GM12878 (cell line): ENCODE measurements at regions not wholly inside any gene's neighbourhood (a gene's known extent, or its start where the extent isn't known, plus 50 kb on each side); places are given as distances from the start of the nearest gene placed in this dataset.

Source experiments
- ATAC-seq: fragments of 200-7000 bp; cut with Tn5 transposase; 3 replicates; pipeline ENCODE4 v1.9.1; 2020; ENCODE audit warnings: mild to moderate bottlenecking, moderate library complexity
- BruUV-seq: library from RNA; stranded (reverse); fragments of 400-500 nt; replicated peaks from 2 replicates; lab custom pipeline; 2021; lab: Mats Ljungman, UMichigan
- CTCF ChIA-PET: fragments of 300-600 bp; sonication (Branson Sonifier 250); formaldehyde crosslinking; extraction: SDS; loops from one replicate; lab custom pipeline; 2021; ENCODE audit warnings: inconsistent platforms; lab: Yijun Ruan, JAX
- POLR2A ChIA-PET: fragments of 350-600 bp; formaldehyde crosslinking; extraction: SDS; loops from one replicate; lab custom pipeline; 2021; ENCODE audit warnings: inconsistent platforms; lab: Charles Lee
- RAD21 ChIA-PET: fragments of 300-600 bp; sonication (Branson Sonifier 250); formaldehyde crosslinking; loops from one replicate; lab custom pipeline; 2023; ENCODE audit warnings: antibody characterized with exemption; ENCODE audit not compliant: unreplicated experiment; lab: Charles Lee
- SMC1A ChIA-PET: fragments of 300-600 bp; sonication (Branson Sonifier 250); formaldehyde crosslinking; loops from one replicate; lab custom pipeline; 2023; ENCODE audit not compliant: unreplicated experiment, uncharacterized antibody; lab: Charles Lee
- DNase-seq: peaks from one replicate; pipeline ENCODE4 v3.0.0-alpha.2; 2011; ENCODE audit warnings: low read depth, low spot score
- FAIRE-seq: peaks from 3 replicates; lab custom pipeline; 2011; peaks lifted over from hg19 to GRCh38; lab: Jason Lieb, UNC
- H2AFZ ChIP-seq: 2 replicates; pipeline ENCODE4 v1.6.0; 2011; ENCODE audit warnings: low read depth, low read length, control low read depth; ENCODE audit not compliant: control insufficient read depth
- H3K27ac ChIP-seq: 2 replicates; pipeline ENCODE4 v1.5.1; 2011; ENCODE audit warnings: control low read depth; ENCODE audit not compliant: control insufficient read depth, insufficient read depth
- H3K27me3 ChIP-seq, 2 experiments: replicated peaks in 1 of 2; 2 replicates each; pipeline versions ENCODE4 v1.6.0 to v1.6.1; 2011; ENCODE audit warnings: low read length in 1 of 2; ENCODE audit not compliant: control insufficient read depth in 2 of 2, insufficient read depth in 2 of 2
- H3K36me3 ChIP-seq, 2 experiments: 2 replicates each; pipeline ENCODE4 v1.5.1; 2011; ENCODE audit warnings: low read length in 1 of 2; ENCODE audit not compliant: control insufficient read depth in 2 of 2, insufficient read depth in 2 of 2
- H3K4me1 ChIP-seq: 2 replicates; pipeline ENCODE4 v1.6.1; 2011; ENCODE audit warnings: mild to moderate bottlenecking, low read length, moderate library complexity, mixed read lengths; ENCODE audit not compliant: control insufficient read depth, insufficient read depth
- H3K4me2 ChIP-seq: 2 replicates; pipeline ENCODE4 v1.6.0; 2011; ENCODE audit warnings: control low read depth; ENCODE audit not compliant: control insufficient read depth, insufficient read depth
- H3K4me3 ChIP-seq: fragments of 200-600 bp; sonication (generic); 2 replicates; pipeline ENCODE4 v1.5.1; 2016
- H3K79me2 ChIP-seq: 2 replicates; pipeline ENCODE4 v1.6.0; 2011; ENCODE audit warnings: low read length; ENCODE audit not compliant: control insufficient read depth, insufficient read depth
- H3K9ac ChIP-seq: 2 replicates; pipeline ENCODE4 v1.8.0; 2011; ENCODE audit warnings: low read length, control low read depth, mixed read lengths; ENCODE audit not compliant: control insufficient read depth, insufficient read depth
- H3K9me3 ChIP-seq: replicated peaks from 3 replicates; pipeline ENCODE4 v1.5.1; 2011; ENCODE audit warnings: mild to moderate bottlenecking, low read length; ENCODE audit not compliant: control insufficient read depth, insufficient read depth
- H4K20me1 ChIP-seq: 2 replicates; pipeline ENCODE4 v1.6.0; 2011; ENCODE audit not compliant: control insufficient read depth, insufficient read depth
- BCL11A ChIP-seq: IDR thresholded peaks from 2 replicates; pipeline ENCODE4 v1.6.1; 2011; ENCODE audit warnings: low read depth, low read length
- FOXK2 ChIP-seq: fragments of 450-650 bp; IDR thresholded peaks from 2 replicates; pipeline ENCODE4 v1.6.1; 2017; ENCODE audit warnings: mild to moderate bottlenecking, moderate library complexity
- POLR2AphosphoS2 ChIP-seq: IDR thresholded peaks from 2 replicates; pipeline ENCODE4 v1.6.1; 2011; ENCODE audit warnings: low read depth, mild to moderate bottlenecking, low read length, improper control_type of control experiment, moderate library complexity
- RCOR1 ChIP-seq: conservative IDR thresholded peaks from 2 replicates; pipeline ENCODE4 v1.6.1; 2012; ENCODE audit warnings: low read depth, low read length, improper control_type of control experiment
- RUNX3 ChIP-seq: IDR thresholded peaks from 2 replicates; pipeline ENCODE4 v1.6.1; 2012; ENCODE audit warnings: low read length, inconsistent platforms
- SUZ12 ChIP-seq: fragments of 200-600 bp; sonication (generic); IDR thresholded peaks from one replicate; pipeline ENCODE4 v1.6.1; 2018; ENCODE audit warnings: antibody characterized with exemption, mild to moderate bottlenecking; ENCODE audit not compliant: unreplicated experiment
- TARDBP ChIP-seq: IDR thresholded peaks from 2 replicates; pipeline ENCODE4 v1.6.1; 2016; ENCODE audit warnings: borderline replicate concordance
- TBL1XR1 ChIP-seq: IDR thresholded peaks from 2 replicates; pipeline ENCODE4 v1.6.1; 2012; ENCODE audit warnings: low read depth, low read length, improper control_type of control experiment
- ZZZ3 ChIP-seq: IDR thresholded peaks from 2 replicates; pipeline ENCODE4 v1.6.1; 2011; ENCODE audit warnings: low read depth; ENCODE audit not compliant: control insufficient read depth, insufficient read length
- WGBS: methylation state at CpG from one replicate; pipeline ENCODE4 v1.1.6; 2016; ENCODE audit warnings: low lambda C conversion rate; ENCODE audit not compliant: insufficient replicate concordance, insufficient coverage; ENCODE audit errors: missing lambda C conversion rate; 5-methylcytosine and 5-hydroxymethylcytosine counted together
- in situ Hi-C: fragments of 300-500 bp; cut with MboI; formaldehyde crosslinking; loops from 9 replicates; pipeline ENCODE4 v1.14.3; 2018; ENCODE audit warnings: mixed read lengths
- intact Hi-C: fragments of 100-400 bp; cut with micrococcal nuclease; formaldehyde crosslinking; loops from one replicate; pipeline ENCODE4 v1.14.2; 2022; ENCODE audit not compliant: unreplicated experiment
- TF ChIP-seq, protein P1 (sequence below): fragments of 450-650 bp; IDR thresholded peaks from 2 replicates; pipeline ENCODE4 v1.6.1; 2017; ENCODE audit warnings: low read depth, mild to moderate bottlenecking, moderate library complexity

DNA sequence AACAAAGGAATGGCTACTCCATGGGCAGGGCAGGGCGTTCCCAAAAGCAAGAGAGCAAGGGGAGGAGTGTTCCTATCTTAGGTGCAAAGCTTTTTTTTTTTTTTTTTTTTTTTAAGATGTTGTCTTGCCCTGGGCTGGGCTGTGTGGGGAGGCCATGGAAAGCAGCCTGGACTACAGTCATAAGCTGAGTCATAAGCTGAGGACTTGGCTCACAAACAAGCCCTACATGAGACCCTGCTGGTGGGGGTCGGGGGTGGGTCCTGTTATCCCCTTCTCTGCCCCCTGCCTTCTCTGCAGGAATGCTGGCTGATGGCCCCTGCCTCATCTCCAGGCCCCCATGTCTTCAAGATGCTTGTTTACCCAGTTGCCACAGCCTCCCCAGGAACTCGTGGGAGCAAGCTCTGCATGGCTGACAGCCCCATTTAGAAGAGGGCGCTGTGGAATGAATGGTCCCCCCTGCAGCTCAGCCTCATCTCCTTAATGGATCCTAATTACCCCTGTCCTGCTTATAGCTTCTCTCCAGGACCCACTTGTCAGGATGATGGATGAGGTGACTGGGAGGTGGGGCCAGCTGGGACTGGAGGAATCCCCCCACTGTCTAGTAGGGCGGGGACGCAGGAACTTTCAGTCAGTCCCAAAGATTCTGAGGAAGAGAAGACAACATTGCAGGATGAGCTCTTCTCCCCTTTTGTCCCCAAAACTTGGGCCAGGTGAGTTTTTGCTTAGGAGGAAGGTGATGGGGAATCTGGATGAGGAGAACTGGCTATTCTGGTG, 340.8 kb upstream of the PODXL start:
- ChIA-PET POLR2A (no interaction called here), CTCF (interaction anchor here (1.3 kb wide), 1 partner anchor 9 kb away, joined by 5 read pairs; no protein-coding TSS in a partner anchor), RAD21 (no interaction called here)
- H3K36me3 ChIP-seq = no peaks in the 10 kb centered on the region
- no peak for FAIRE-seq
- H3K4me2 ChIP-seq = no peak overlapping the region
- no peaks in the 10 kb centered on the region for H4K20me1 ChIP-seq
- in situ Hi-C loops = no loop called here
- TF ChIP-seq POLR2AphosphoS2 (no peak), BCL11A (no peak), SUZ12 (no peak), RCOR1 (no peak), RUNX3 (no peak), ZZZ3 (no peak), TBL1XR1 (no peak), FOXK2 (no peak), TARDBP (no peak)
- TF ChIP-seq, protein P1, sequence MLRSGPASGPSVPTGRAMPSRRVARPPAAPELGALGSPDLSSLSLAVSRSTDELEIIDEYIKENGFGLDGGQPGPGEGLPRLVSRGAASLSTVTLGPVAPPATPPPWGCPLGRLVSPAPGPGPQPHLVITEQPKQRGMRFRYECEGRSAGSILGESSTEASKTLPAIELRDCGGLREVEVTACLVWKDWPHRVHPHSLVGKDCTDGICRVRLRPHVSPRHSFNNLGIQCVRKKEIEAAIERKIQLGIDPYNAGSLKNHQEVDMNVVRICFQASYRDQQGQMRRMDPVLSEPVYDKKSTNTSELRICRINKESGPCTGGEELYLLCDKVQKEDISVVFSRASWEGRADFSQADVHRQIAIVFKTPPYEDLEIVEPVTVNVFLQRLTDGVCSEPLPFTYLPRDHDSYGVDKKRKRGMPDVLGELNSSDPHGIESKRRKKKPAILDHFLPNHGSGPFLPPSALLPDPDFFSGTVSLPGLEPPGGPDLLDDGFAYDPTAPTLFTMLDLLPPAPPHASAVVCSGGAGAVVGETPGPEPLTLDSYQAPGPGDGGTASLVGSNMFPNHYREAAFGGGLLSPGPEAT = no peak
- TF ChIP-seq, all 136 proteins: peak for 0
- no peaks in the 10 kb centered on the region for H3K4me1 ChIP-seq
- H3K27me3 ChIP-seq = no peaks in the 10 kb centered on the region
- no peak overlapping the region for H3K4me3 ChIP-seq
- no peaks in the 10 kb centered on the region for H3K79me2 ChIP-seq
- ATAC-seq = no peak
- no peaks in the 10 kb centered on the region; the same call in 2 of the 3 replicates for H3K9me3 ChIP-seq
- SMC1A ChIA-PET = no interaction called here
- intact Hi-C loops = no loop called here
- no peak for DNase-seq
- BruUV-seq = no TSS peak
- 31% methylated on average over 6 of the region's 6 CpGs for WGBS
- H2AFZ ChIP-seq = no peak overlapping the region
- H3K9ac ChIP-seq = no peak overlapping the region
- H3K27ac ChIP-seq = no peak overlapping the region
